Adrenal gland (tissue), 5 donors: ENCODE measurements at regions not wholly inside any gene's neighbourhood (a gene's known extent, or its start where the extent isn't known, plus 50 kb on each side); places are given as distances from the start of the nearest gene placed in this dataset.

Experiments used
- CTCF ChIP-seq, 6 experiments: fragments of 450-650 bp in 4 of 6; fragments of 200-600 bp in 2 of 6; sonication (generic) in 1 of 6; IDR thresholded peaks; 1 replicate in 5 of 6; 2 replicates in 1 of 6; pipeline versions ENCODE4 v1.5.1 to v1.8.0; 2016 to 2021; ENCODE audit warnings: antibody characterized with exemption in 6 of 6, mild to moderate bottlenecking in 2 of 6, moderate library complexity in 1 of 6
- POLR2A ChIP-seq, 2 donors: fragments of 450-650 bp; IDR thresholded peaks; one replicate each; pipeline ENCODE4 v1.6.1; 2017; ENCODE audit warnings: antibody characterized with exemption in 2 of 2, mild to moderate bottlenecking in 2 of 2, moderate library complexity in 1 of 2
- donor health status: DM: no; HTN: no; CAD: no.

GRCh38 chr2:150402953-150403352 lies 84.5 kb downstream of the RND3 start:
- TF ChIP-seq CTCF (IDR thresholded peaks at IDR 0.05) (no peak), POLR2A (IDR thresholded peaks at IDR 0.05) (no peak)
